Thymus (tissue), 11 donors: ENCODE measurements at regions not wholly inside any gene's neighbourhood (a gene's known extent, or its start where the extent isn't known, plus 50 kb on each side); places are given as distances from the start of the nearest gene placed in this dataset.

Experiments used
- DNase-seq, 9 donors: peaks; one replicate each; pipeline ENCODE4 v3.0.0-alpha.2; 2013; ENCODE audit warnings: low spot score in 9 of 9, low read depth in 6 of 9, missing footprints in 1 of 9
- H3K27ac ChIP-seq, 2 donors: one replicate each; pipeline ENCODE4 v1.5.1; 2013; ENCODE audit warnings: control low read depth in 1 of 2, low read depth in 1 of 2, low read length in 1 of 2, mild to moderate bottlenecking in 1 of 2, moderate library complexity in 1 of 2
- H3K27me3 ChIP-seq, 2 donors: one replicate each; pipeline ENCODE4 v1.5.1; 2013; ENCODE audit warnings: low read length in 1 of 2; ENCODE audit not compliant: control insufficient read depth in 2 of 2, insufficient read depth in 1 of 2
- H3K36me3 ChIP-seq, 2 donors: one replicate each; pipeline ENCODE4 v1.5.1; 2013; ENCODE audit warnings: low read length in 1 of 2, mild to moderate bottlenecking in 1 of 2, moderate library complexity in 1 of 2; ENCODE audit not compliant: control insufficient read depth in 2 of 2, insufficient read depth in 2 of 2
- H3K4me1 ChIP-seq, 2 donors: one replicate each; pipeline ENCODE4 v1.5.1; 2013; ENCODE audit warnings: low read length in 2 of 2; ENCODE audit not compliant: control insufficient read depth in 2 of 2, insufficient read depth in 2 of 2
- H3K4me3 ChIP-seq, 2 donors: one replicate each; pipeline ENCODE4 v1.5.1; 2013; ENCODE audit warnings: low read length in 2 of 2, control low read depth in 1 of 2, mild to moderate bottlenecking in 1 of 2
- H3K9me3 ChIP-seq, 2 donors: one replicate each; pipeline ENCODE4 v1.5.1; 2013; ENCODE audit warnings: low read length in 1 of 2, mild to moderate bottlenecking in 1 of 2; ENCODE audit not compliant: control insufficient read depth in 2 of 2, insufficient read depth in 1 of 2
- WGBS: extraction: QIAGEN DNeasy Blood & Tissue Kit; methylation state at CpG from one replicate; pipeline ENCODE4 v1.1.7; 2013; 5-methylcytosine and 5-hydroxymethylcytosine counted together
- donor health status: healthy.

DNA sequence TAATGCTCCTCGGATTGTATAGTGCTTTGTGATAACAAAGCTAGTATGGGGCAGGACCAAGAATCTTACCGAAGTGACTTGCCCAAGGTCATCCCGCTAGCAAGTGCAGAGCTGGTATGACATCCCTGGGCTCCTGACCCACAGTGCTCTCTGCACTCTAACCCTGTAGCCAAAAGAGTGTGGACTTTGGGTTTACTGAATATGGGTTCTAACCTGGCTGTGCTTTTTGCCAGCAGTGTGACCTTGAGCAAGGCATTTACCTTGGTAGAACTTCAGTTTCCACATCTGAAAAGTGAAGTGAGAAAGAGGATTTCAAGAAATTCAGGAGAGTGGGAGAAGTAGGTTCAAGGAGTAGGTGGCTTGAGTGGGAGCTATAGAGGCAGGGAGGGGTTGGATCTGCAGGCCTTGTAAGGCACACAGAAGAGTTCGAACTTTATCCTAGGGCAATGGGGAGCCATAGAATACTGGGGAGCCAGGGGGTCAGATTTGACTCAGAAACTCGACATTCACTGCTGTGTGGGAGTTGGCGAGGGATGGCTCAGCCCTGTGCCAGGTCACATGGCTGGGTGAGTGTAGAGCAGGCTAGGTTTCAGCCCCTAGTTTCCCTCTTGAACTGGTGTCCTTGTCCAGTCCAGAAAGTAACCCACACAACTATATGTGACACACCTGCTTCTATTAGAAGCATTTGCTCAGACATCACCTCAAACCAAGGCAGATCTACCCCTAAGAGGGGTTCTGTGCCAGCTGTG lies 91.9 kb downstream of the RPLP1 start:
- H3K27ac ChIP-seq = no peak overlapping the region
- DNase-seq = no peak
- H3K27me3 ChIP-seq = no peaks in the 10 kb centered on the region
- no peaks in the 10 kb centered on the region for H3K36me3 ChIP-seq
- H3K9me3 ChIP-seq = no peaks in the 10 kb centered on the region
- H3K4me3 ChIP-seq = no peak overlapping the region
- 96% methylated on average over 6 of the region's 6 CpGs for WGBS
- H3K4me1 ChIP-seq = no peaks in the 10 kb centered on the region

DNA sequence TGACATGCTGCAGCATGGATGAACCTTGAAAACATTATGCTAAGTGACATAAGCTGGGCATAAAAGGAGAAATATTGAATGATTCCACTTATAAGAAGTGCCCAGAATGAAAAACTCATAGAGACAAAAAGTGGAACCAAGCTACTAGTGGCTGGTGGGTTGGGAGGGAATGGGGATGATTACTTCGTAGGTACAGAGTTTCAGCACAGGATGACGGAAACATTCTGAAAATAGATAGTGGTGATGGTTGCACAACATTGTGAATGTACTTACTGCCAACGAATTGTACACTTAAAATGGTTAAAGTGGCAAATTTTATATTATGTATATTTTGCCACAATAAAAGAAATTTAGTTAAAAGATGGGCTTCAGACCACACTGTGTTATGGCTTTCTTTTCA lies 93.6 kb downstream of the RPLP1 start:
- no peak for DNase-seq
- peaks cover 0 to 3% of the 10 kb centered on the region in 2 donors for H3K9me3 ChIP-seq
- no peak overlapping the region for H3K27ac ChIP-seq
- 76% methylated on average over 3 of the region's 3 CpGs for WGBS
- no peaks in the 10 kb centered on the region for H3K27me3 ChIP-seq
- no peaks in the 10 kb centered on the region for H3K36me3 ChIP-seq
- H3K4me1 ChIP-seq = no peaks in the 10 kb centered on the region
- H3K4me3 ChIP-seq = no peak overlapping the region

GRCh38 chr15:69548395-69549180 lies 96.0 kb downstream of the RPLP1 start:
- no peaks in the 10 kb centered on the region for H3K4me1 ChIP-seq
- no peak for DNase-seq
- 93% methylated on average over 24 of the region's 24 CpGs for WGBS
- no peaks in the 10 kb centered on the region for H3K36me3 ChIP-seq
- H3K27me3 ChIP-seq = no peaks in the 10 kb centered on the region
- H3K27ac ChIP-seq = no peak overlapping the region
- H3K4me3 ChIP-seq = no peak overlapping the region
- peaks cover 0 to 16% of the 10 kb centered on the region in 2 donors for H3K9me3 ChIP-seq

- Histone ChIP-seq H3K4me3 (no peak overlapping the region), H3K36me3 (no peaks in the 10 kb centered on the region), H3K27ac (no peak overlapping the region), H3K27me3 (no peaks in the 10 kb centered on the region), H3K9me3 (peaks cover 0 to 16% of the 10 kb centered on the region in 2 donors), H3K4me1 (no peaks in the 10 kb centered on the region)
- no peak for DNase-seq
- WGBS = 93% methylated on average over 5 of the region's 5 CpGs
These were observed 98.9 kb downstream of the RPLP1 start for GRCh38 chr15:69551391-69552056.

DNA sequence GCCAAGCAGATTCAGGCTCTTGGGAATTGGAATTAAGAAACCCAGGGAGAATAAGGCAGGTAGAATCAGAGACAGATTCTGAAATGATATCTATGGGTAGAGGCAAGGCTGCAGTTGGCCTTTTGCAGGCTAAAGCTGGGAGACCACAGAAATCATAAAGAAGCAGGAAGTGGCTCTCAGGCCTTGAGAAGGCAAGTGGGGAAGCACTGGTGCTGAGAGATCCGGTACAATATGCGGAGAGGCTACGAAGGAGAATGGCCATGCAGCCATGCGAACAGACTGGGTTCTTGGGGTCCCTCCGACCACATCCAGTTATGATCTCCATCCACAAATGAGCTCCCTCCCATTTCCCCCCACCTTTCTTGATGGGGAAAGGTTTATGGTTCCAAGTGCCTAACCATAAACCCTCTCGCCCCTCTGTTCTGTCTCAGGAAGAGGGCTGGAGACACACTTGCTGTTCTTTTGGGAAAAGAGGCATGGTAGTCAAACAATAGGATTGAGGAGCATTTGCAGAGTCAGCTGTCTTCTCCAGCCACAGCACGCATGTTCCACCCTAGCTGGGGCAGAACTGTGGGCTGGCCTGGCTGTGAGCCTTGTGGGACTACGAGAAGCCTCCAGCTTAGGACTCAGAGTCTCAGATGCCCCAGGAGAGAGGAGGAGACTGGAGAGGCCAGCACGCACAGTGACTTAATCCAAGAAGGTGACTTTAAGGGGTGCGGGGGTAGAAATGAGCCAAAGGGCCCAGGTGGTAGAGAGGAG lies 99.6 kb downstream of the RPLP1 start:
- Histone ChIP-seq H3K27ac (no peak overlapping the region), H3K27me3 (no peaks in the 10 kb centered on the region), H3K4me3 (no peak overlapping the region), H3K4me1 (no peaks in the 10 kb centered on the region), H3K36me3 (no peaks in the 10 kb centered on the region), H3K9me3 (peaks cover 0 to 16% of the 10 kb centered on the region in 2 donors)
- 97% methylated on average over 10 of the region's 10 CpGs for WGBS
- no peak for DNase-seq

DNA sequence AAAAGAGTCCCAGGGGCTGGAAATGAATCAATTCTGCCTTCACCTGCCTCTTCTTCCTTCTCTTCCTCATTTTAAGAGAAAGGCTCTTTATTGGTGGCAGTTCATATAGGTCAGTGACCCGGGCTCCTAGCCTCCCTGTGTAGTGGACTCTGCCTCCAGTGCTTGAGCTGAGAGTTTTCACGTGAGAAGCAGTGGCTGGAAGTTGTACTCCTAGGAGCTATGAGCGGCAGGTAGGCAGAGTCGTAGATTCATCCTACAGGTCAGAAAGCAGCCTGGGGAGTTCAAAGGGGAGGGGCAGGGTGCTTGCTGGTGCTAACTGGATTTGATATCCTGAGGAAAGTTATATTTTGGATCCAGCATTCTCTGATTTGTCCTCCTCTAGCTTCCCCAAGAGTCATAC lies 101.1 kb downstream of the RPLP1 start:
- Histone ChIP-seq H3K4me1 (no peaks in the 10 kb centered on the region), H3K36me3 (no peaks in the 10 kb centered on the region), H3K27me3 (no peaks in the 10 kb centered on the region), H3K27ac (no peak overlapping the region), H3K4me3 (no peak overlapping the region), H3K9me3 (peaks cover 0 to 16% of the 10 kb centered on the region in 2 donors)
- no peak for DNase-seq
- 94% methylated on average over 4 of the region's 4 CpGs for WGBS

- H3K36me3 ChIP-seq = no peaks in the 10 kb centered on the region
- no peak overlapping the region for H3K27ac ChIP-seq
- 96% methylated on average over 7 of the region's 7 CpGs for WGBS
- no peaks in the 10 kb centered on the region for H3K4me1 ChIP-seq
- H3K4me3 ChIP-seq = no peak overlapping the region
- no peaks in the 10 kb centered on the region for H3K27me3 ChIP-seq
- DNase-seq = no peak
- peaks cover 0 to 16% of the 10 kb centered on the region in 2 donors for H3K9me3 ChIP-seq
These were observed 101.8 kb downstream of the RPLP1 start for GRCh38 chr15:69554279-69554961.

DNA sequence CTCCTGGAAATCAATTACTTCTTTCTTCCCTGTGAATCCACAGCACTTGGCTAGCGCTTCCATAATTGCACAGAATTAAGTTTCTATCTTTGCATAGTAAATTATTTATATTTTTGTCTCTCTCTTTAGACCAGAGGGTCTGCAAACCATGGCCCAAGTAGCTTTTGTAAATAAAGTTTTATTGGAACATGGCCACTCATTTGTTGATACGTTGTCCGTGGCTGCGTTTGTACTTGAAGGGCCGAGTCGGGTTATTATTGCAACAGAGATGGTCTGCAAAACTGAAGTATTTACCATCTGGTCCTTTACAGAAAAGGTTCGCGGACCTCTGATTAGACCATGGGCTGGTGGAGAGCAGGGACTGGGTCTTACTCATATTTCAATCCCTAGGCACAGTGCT lies 102.5 kb downstream of the RPLP1 start:
- Histone ChIP-seq H3K27me3 (no peaks in the 10 kb centered on the region), H3K36me3 (no peaks in the 10 kb centered on the region), H3K4me3 (no peak overlapping the region), H3K4me1 (no peaks in the 10 kb centered on the region), H3K9me3 (peaks cover 0 to 16% of the 10 kb centered on the region in 2 donors), H3K27ac (no peak overlapping the region)
- no peak for DNase-seq
- WGBS = 99% methylated on average over 8 of the region's 8 CpGs
